PC-3 (cell line): ENCODE measurements at regions not wholly inside any gene's neighbourhood (a gene's known extent, or its start where the extent isn't known, plus 50 kb on each side); places are given as distances from the start of the nearest gene placed in this dataset.
"Not testable (repeated sequence)": the region's sequence is repeated elsewhere in the genome, so short reads cannot be mapped to it uniquely, and the experiment has no call there.

ENCODE experiments used
- EZH2 ChIP-seq: fragments of 300-600 bp; sonication (generic); IDR thresholded peaks from one replicate; pipeline ENCODE4 v1.6.1; 2017; ENCODE audit warnings: antibody characterized with exemption, mild to moderate bottlenecking, low read length; ENCODE audit not compliant: unreplicated experiment
- TF ChIP-seq, protein P1 (sequence below): fragments of 300-600 bp; sonication (generic); conservative IDR thresholded peaks from 2 replicates; pipeline ENCODE4 v1.5.1; 2017; ENCODE audit warnings: antibody characterized with exemption, low read depth, mild to moderate bottlenecking, low read length

GRCh38 chr6:26744837-26745282 is 85.3 kb upstream of the ZNF322 start:
- TF ChIP-seq, protein P1, sequence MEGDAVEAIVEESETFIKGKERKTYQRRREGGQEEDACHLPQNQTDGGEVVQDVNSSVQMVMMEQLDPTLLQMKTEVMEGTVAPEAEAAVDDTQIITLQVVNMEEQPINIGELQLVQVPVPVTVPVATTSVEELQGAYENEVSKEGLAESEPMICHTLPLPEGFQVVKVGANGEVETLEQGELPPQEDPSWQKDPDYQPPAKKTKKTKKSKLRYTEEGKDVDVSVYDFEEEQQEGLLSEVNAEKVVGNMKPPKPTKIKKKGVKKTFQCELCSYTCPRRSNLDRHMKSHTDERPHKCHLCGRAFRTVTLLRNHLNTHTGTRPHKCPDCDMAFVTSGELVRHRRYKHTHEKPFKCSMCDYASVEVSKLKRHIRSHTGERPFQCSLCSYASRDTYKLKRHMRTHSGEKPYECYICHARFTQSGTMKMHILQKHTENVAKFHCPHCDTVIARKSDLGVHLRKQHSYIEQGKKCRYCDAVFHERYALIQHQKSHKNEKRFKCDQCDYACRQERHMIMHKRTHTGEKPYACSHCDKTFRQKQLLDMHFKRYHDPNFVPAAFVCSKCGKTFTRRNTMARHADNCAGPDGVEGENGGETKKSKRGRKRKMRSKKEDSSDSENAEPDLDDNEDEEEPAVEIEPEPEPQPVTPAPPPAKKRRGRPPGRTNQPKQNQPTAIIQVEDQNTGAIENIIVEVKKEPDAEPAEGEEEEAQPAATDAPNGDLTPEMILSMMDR, result not testable (repeated sequence)
- TF ChIP-seq EZH2, result not testable (repeated sequence)
